Left ventricle myocardium inferior (tissue), 1 donor: ENCODE measurements at regions not wholly inside any gene's neighbourhood (a gene's known extent, or its start where the extent isn't known, plus 50 kb on each side); places are given as distances from the start of the nearest gene placed in this dataset.
"Not testable (repeated sequence)": the region's sequence is repeated elsewhere in the genome, so short reads cannot be mapped to it uniquely, and the experiment has no call there.

Experiments
- DNase-seq: peaks from one replicate; pipeline ENCODE4 v3.0.0-alpha.2; 2020
- H3K27ac ChIP-seq: fragments of 200-600 bp; replicated peaks from 2 replicates; pipeline ENCODE4 v1.8.0; 2021
- H3K27me3 ChIP-seq: fragments of 200-600 bp; 2 replicates; pipeline ENCODE4 v1.8.0; 2021; ENCODE audit warnings: low read depth
- H3K36me3 ChIP-seq: fragments of 200-600 bp; 2 replicates; pipeline ENCODE4 v1.8.0; 2021
- H3K4me1 ChIP-seq: fragments of 200-600 bp; 2 replicates; pipeline ENCODE4 v1.8.0; 2021
- H3K4me3 ChIP-seq: fragments of 200-600 bp; 2 replicates; pipeline ENCODE4 v1.8.0; 2021; ENCODE audit warnings: mild to moderate bottlenecking, moderate library complexity
- H3K9me3 ChIP-seq: fragments of 200-600 bp; replicated peaks from 2 replicates; pipeline ENCODE4 v1.8.0; 2021
- intact Hi-C: fragments of 100-400 bp; cut with micrococcal nuclease; formaldehyde crosslinking; loops from one replicate; pipeline ENCODE4 v1.11.0; 2022
- TF ChIP-seq, protein P1 (sequence below): fragments of 200-600 bp; IDR thresholded peaks from 2 replicates; pipeline ENCODE4 v1.8.0; 2021; ENCODE audit warnings: antibody characterized with exemption, mild to moderate bottlenecking, borderline replicate concordance
- donor health status: DM: no; HTN: yes; CAD: no; lungs with severe emphysema.

DNA sequence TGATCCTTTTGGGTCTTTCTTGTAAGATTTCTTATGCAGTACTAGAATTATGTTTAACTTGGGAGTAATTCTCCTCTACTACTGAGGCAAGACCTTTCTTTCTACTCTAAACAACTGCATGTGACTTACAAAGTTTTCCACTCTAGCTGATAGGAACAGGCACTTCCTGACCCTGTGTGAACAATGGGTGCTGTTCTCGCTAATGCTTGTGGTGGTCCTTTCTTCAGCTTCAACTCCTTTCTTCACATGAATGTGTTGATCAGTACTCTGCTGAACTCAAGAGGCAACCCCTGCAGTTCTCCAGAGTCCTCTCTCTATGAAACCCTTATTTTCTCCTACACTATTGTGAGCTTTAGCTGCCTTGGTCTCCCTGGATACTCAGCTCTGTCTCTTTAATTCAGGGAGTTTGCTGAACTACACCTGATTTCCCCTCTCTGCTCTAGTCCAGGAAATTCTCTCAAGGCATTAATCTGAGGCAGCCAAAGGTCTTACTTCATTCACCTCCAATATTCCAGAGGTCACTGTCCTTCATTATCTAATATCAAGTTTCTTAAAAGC, 484.6 kb upstream of the PIK3R1 start:
- TF ChIP-seq, protein P1, sequence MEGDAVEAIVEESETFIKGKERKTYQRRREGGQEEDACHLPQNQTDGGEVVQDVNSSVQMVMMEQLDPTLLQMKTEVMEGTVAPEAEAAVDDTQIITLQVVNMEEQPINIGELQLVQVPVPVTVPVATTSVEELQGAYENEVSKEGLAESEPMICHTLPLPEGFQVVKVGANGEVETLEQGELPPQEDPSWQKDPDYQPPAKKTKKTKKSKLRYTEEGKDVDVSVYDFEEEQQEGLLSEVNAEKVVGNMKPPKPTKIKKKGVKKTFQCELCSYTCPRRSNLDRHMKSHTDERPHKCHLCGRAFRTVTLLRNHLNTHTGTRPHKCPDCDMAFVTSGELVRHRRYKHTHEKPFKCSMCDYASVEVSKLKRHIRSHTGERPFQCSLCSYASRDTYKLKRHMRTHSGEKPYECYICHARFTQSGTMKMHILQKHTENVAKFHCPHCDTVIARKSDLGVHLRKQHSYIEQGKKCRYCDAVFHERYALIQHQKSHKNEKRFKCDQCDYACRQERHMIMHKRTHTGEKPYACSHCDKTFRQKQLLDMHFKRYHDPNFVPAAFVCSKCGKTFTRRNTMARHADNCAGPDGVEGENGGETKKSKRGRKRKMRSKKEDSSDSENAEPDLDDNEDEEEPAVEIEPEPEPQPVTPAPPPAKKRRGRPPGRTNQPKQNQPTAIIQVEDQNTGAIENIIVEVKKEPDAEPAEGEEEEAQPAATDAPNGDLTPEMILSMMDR: no peak

DNA sequence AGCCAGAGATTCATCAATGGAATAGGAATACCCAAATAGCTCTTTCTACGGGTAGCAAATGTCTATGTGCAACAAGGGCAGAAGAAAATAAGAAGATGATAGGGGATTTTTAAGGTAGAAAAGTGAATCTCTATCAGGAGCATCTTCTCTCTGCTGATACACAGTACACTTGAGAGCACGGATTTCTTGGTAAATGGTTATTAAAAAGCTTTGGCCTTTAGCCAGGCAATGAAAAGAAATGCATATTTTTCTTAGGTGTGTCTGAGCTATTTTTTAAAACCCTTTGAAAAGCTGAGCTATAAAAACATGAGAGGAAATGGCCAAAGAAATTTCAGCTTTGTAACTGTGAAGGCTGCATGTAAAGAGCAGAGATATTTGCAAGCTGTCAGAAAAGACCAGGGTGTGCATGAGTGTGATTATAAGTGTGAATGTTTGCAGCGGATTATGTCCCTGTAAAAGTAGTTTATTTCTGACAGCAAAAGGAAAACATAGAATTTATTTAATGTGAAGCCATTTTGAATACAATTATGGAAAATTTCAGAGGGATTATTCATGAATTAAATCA, 487.1 kb upstream of the PIK3R1 start:
- TF ChIP-seq, protein P1: no peak
- Histone ChIP-seq H3K27me3 (no peaks in the 10 kb centered on the region), H3K36me3 (no peaks in the 10 kb centered on the region), H3K9me3 (no peaks in the 10 kb centered on the region), H3K4me3 (no peak overlapping the region), H3K27ac (no peak overlapping the region), H3K4me1 (peaks cover 11% of the 10 kb centered on the region)
- intact Hi-C loops: no loop called here
- DNase-seq: no peak

More for the DNA sequence above, 484.6 kb upstream of the PIK3R1 start:
- Histone ChIP-seq H3K36me3 (no peaks in the 10 kb centered on the region), H3K4me3 (no peak overlapping the region), H3K9me3 (peaks cover 9% of the 10 kb centered on the region), H3K4me1 (peaks cover 11% of the 10 kb centered on the region), H3K27me3 (no peaks in the 10 kb centered on the region), H3K27ac (no peak overlapping the region)
- intact Hi-C loops: no loop called here
- no peak for DNase-seq

DNA sequence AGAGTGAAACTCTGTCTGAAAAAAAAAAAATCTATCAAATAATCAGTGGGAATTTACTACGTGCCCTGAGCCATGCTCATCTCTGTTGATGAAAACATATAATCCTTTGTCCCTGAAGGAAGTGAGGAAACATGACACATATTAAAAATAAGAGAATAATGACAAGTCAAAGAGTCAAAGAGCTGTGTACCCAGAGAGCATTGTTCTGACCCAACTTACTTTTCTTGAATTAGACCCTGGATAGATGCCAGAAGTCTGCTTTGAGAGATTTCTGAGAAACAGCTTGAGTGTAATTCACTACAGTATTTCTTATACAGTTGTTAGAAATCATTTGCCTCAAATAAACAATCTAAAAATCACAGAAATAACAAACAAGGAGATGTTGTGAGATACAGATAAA, 490.0 kb upstream of the PIK3R1 start:
- Histone ChIP-seq H3K36me3 (no peaks in the 10 kb centered on the region), H3K4me3 (no peak overlapping the region), H3K9me3 (no peaks in the 10 kb centered on the region), H3K27me3 (no peaks in the 10 kb centered on the region), H3K4me1 (no peaks in the 10 kb centered on the region), H3K27ac (no peak overlapping the region)
- intact Hi-C loops: no loop called here
- TF ChIP-seq, protein P1: no peak
- no peak for DNase-seq

DNA sequence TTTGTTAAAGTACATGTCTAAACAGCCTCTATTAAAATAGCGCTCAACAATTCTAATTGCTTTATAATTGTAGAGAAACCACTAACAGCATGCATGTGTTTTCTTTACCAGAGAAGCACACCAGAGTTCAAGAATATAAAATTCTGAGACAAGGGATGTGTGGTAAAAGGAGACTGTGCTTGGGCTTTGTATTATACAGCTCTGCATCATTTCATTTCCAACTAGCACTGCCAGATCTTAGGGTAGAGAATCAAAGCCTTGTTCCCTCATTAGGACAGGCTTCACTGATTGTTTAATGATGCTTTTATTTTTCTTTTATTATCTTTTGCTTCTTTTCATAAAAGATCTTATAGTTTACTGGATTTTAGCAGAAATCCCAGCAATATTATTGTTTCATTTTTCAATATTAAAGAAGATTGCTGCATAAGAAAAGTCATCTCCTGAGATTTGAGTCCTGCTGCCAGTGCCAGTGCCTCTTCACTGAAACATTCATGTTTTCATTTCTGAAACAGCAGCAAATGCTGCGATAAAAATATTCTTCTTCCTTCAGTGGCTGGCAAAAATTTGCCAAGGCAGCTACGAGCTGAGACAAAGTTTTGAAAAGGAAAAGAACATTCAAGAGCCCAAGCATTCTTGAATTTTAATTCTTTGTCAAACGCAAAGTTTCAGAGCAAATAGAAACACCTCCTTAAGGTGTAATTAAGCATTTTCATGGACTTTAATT, 491.0 kb upstream of the PIK3R1 start:
- peak overlapping the region; percentile 5 for H3K27ac ChIP-seq
- no peaks in the 10 kb centered on the region for H3K9me3 ChIP-seq
- DNase-seq: no peak
- no peaks in the 10 kb centered on the region for H3K4me1 ChIP-seq
- TF ChIP-seq, protein P1: no peak
- no peaks in the 10 kb centered on the region for H3K27me3 ChIP-seq
- intact Hi-C loops: no loop called here
- no peaks in the 10 kb centered on the region for H3K36me3 ChIP-seq
- no peak overlapping the region for H3K4me3 ChIP-seq

DNA sequence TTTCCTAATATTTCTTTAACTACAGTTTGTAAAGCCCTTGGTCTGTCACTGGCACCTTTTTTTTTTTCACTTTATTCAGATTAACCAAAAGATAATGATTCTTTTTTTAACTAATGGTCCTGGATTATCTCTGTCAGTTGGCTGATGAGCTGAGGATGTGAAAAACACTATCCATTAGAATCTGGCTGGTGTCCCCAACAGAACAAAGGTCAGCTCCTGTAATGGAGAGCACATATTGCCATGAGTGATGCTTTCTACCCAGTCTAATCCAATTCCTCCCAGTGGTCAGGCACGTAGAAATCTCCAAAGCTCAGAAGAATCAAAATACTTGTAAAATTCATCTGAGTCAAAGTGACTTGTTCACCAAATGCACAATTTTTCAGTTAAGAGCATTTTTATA, 491.7 kb upstream of the PIK3R1 start:
- no peak for DNase-seq
- H3K27me3 ChIP-seq: no peaks in the 10 kb centered on the region
- no peak overlapping the region for H3K27ac ChIP-seq
- no peak overlapping the region for H3K4me3 ChIP-seq
- no peaks in the 10 kb centered on the region for H3K36me3 ChIP-seq
- intact Hi-C loops: no loop called here
- H3K9me3 ChIP-seq: no peaks in the 10 kb centered on the region
- TF ChIP-seq, protein P1: no peak
- H3K4me1 ChIP-seq: no peaks in the 10 kb centered on the region

DNA sequence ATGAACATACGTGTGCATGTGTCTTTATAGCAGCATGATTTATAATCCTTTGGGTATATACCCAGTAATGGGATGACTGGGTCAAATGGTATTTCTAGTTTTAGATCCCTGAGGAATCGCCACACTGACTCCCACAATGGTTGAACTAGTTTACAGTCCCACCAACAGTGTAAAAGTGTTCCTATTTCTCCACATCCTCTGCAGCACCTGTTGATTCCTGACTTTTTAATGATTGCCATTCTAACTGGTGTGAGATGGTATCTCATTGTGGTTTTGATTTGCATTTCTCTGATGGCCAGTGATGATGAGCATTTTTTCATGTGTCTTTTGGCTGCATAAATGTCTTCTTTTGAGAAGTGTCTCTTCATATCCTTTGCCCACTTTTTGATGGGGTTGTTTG, 493.0 kb upstream of the PIK3R1 start:
- DNase-seq, H3K9me3 ChIP-seq, intact Hi-C loops, H3K36me3 ChIP-seq, H3K27me3 ChIP-seq, H3K4me1 ChIP-seq, H3K27ac ChIP-seq, H3K4me3 ChIP-seq: not testable (repeated sequence)
